HG02938 (cell line): ENCODE measurements at regions not wholly inside any gene's neighbourhood (a gene's known extent, or its start where the extent isn't known, plus 50 kb on each side); places are given as distances from the start of the nearest gene placed in this dataset.

ENCODE experiments used
- ATAC-seq: cut with Tn5 transposase; IDR thresholded peaks from one replicate; pipeline ENCODE4 v1.9.1; 2021; ENCODE audit warnings: mild to moderate bottlenecking, moderate library complexity; ENCODE audit not compliant: unreplicated experiment

GRCh38 chr10:83037653-83038052 is 1101.7 kb upstream of the GHITM start:
- ATAC-seq = no peak

- ATAC-seq = no peak
Measured at GRCh38 chr10:83038631-83039030, 1100.7 kb upstream of the GHITM start.

GRCh38 chr10:83045731-83046130 is 1093.6 kb upstream of the GHITM start:
- ATAC-seq = no peak

- no peak for ATAC-seq
Measured at GRCh38 chr10:83050815-83051214, 1088.5 kb upstream of the GHITM start.

- ATAC-seq = no peak
Measured at GRCh38 chr10:83062871-83063270, 1076.4 kb upstream of the GHITM start.

GRCh38 chr10:83073472-83073871 is 1065.8 kb upstream of the GHITM start:
- ATAC-seq = no peak

- no peak for ATAC-seq
Measured at GRCh38 chr10:83075016-83075814, 1064.1 kb upstream of the GHITM start.

- no peak for ATAC-seq
Measured at GRCh38 chr10:83075815-83076355, 1063.4 kb upstream of the GHITM start.

- ATAC-seq = no peak
Measured at GRCh38 chr10:83076443-83076842, 1062.9 kb upstream of the GHITM start.

GRCh38 chr10:83078160-83078559 is 1061.1 kb upstream of the GHITM start:
- no peak for ATAC-seq

- ATAC-seq = no peak
Measured at GRCh38 chr10:83078645-83079044, 1060.7 kb upstream of the GHITM start.

- no peak for ATAC-seq
Measured at GRCh38 chr10:83083831-83084230, 1055.5 kb upstream of the GHITM start.

- no peak for ATAC-seq
Measured at GRCh38 chr10:83089335-83089734, 1050.0 kb upstream of the GHITM start.

GRCh38 chr10:83104616-83105015 is 1034.7 kb upstream of the GHITM start:
- ATAC-seq = no peak

- ATAC-seq = no peak
Measured at GRCh38 chr10:83108565-83109333, 1030.6 kb upstream of the GHITM start.

GRCh38 chr10:83119346-83119745 is 1020.0 kb upstream of the GHITM start:
- ATAC-seq = no peak

- ATAC-seq = no peak
Measured at GRCh38 chr10:83122336-83122735, 1017.0 kb upstream of the GHITM start.

GRCh38 chr10:83127942-83128575 is 1011.2 kb upstream of the GHITM start:
- ATAC-seq = no peak

GRCh38 chr10:83140811-83141210 is 998.5 kb upstream of the GHITM start:
- ATAC-seq = no peak

- ATAC-seq = no peak
Measured at GRCh38 chr10:83142074-83142563, 997.2 kb upstream of the GHITM start.

- ATAC-seq = no peak
Measured at GRCh38 chr10:83144461-83144860, 994.8 kb upstream of the GHITM start.
